Tibial nerve (tissue), 4 donors: ENCODE measurements at regions not wholly inside any gene's neighbourhood (a gene's known extent, or its start where the extent isn't known, plus 50 kb on each side); places are given as distances from the start of the nearest gene placed in this dataset.

Experiments used
- CTCF ChIP-seq, 5 experiments: fragments of 200-600 bp in 3 of 5; fragments of 450-650 bp in 2 of 5; sonication (generic) in 3 of 5; IDR thresholded peaks; one replicate each; pipeline ENCODE4 v1.5.1; 2016 to 2019; ENCODE audit warnings: antibody characterized with exemption in 5 of 5, mild to moderate bottlenecking in 3 of 5, moderate library complexity in 2 of 5
- EP300 ChIP-seq, 2 donors: sonication (generic); formaldehyde crosslinking; IDR thresholded peaks; one replicate each; pipeline ENCODE4 v1.6.1; 2017; ENCODE audit warnings: antibody characterized with exemption in 2 of 2, mild to moderate bottlenecking in 1 of 2
- POLR2A ChIP-seq, 2 donors: fragments of 450-650 bp; IDR thresholded peaks; one replicate each; pipeline ENCODE4 v1.6.1; 2017; ENCODE audit warnings: antibody characterized with exemption in 2 of 2, mild to moderate bottlenecking in 2 of 2, moderate library complexity in 2 of 2

GRCh38 chr4:19051831-19052230 lies 1030.3 kb upstream of the LCORL start:
- TF ChIP-seq POLR2A (IDR thresholded peaks at IDR 0.05) (no peak), CTCF (IDR thresholded peaks at IDR 0.05) (no peak), EP300 (IDR thresholded peaks at IDR 0.05) (no peak)
